CD4-positive, alpha-beta memory T cell (primary cell): ENCODE measurements at regions not wholly inside any gene's neighbourhood (a gene's known extent, or its start where the extent isn't known, plus 50 kb on each side); places are given as distances from the start of the nearest gene placed in this dataset.
"Not testable (repeated sequence)": the region's sequence is repeated elsewhere in the genome, so short reads cannot be mapped to it uniquely, and the experiment has no call there.

Experiments used
- CTCF ChIA-PET: fragments of 350-600 bp; sonication (Branson Sonifier 250); formaldehyde crosslinking; loops from one replicate; lab custom pipeline; 2021; ENCODE audit warnings: inconsistent platforms; ENCODE audit not compliant: partially characterized antibody; lab: Charles Lee
- POLR2A ChIA-PET: fragments of 350-600 bp; sonication (Branson Sonifier 250); formaldehyde crosslinking; loops from one replicate; lab custom pipeline; 2021; ENCODE audit not compliant: partially characterized antibody; lab: Charles Lee
- DNase-seq, 5 donors: peaks; one replicate each; pipeline versions ENCODE4 v3.0.0 to v3.0.0-alpha.2; 2020 to 2022; ENCODE audit warnings: mixed read lengths in 1 of 5
- H3K27ac ChIP-seq: one replicate; pipeline ENCODE4 v1.7.0; 2013; ENCODE audit warnings: low read depth, low read length
- H3K27me3 ChIP-seq: 2 replicates; pipeline ENCODE4 v1.7.0; 2013; ENCODE audit warnings: mild to moderate bottlenecking, low read length, moderate library complexity; ENCODE audit not compliant: insufficient read depth
- H3K36me3 ChIP-seq: 2 replicates; pipeline ENCODE4 v1.7.0; 2013; ENCODE audit warnings: mild to moderate bottlenecking, low read length, moderate library complexity; ENCODE audit not compliant: insufficient read depth
- H3K4me1 ChIP-seq: 2 replicates; pipeline ENCODE4 v1.7.0; 2013; ENCODE audit warnings: mild to moderate bottlenecking, low read length, moderate library complexity; ENCODE audit not compliant: insufficient read depth
- H3K4me3 ChIP-seq, 2 donors: one replicate each; pipeline ENCODE4 v1.7.0; 2013; ENCODE audit warnings: low read length in 2 of 2, mild to moderate bottlenecking in 1 of 2
- H3K9me3 ChIP-seq, 2 donors: one replicate each; pipeline ENCODE4 v1.7.0; 2013; ENCODE audit warnings: low read length in 2 of 2, control low read depth in 1 of 2; ENCODE audit not compliant: control insufficient read depth in 1 of 2
- H3K27ac Mint-ChIP-seq, 7 donors: one replicate each; pipeline ENCODE4 v1.8.0; 2020 to 2021; ENCODE audit warnings: mixed read lengths in 7 of 7, mild to moderate bottlenecking in 6 of 7, inconsistent platforms in 3 of 7, moderate library complexity in 3 of 7
- H3K27me3 Mint-ChIP-seq, 2 donors: one replicate each; pipeline ENCODE4 v1.8.0; 2020 to 2021; ENCODE audit warnings: mixed read lengths in 2 of 2
- H3K36me3 Mint-ChIP-seq, 2 donors: one replicate each; pipeline ENCODE4 v1.8.0; 2020 to 2021; ENCODE audit warnings: mixed read lengths in 2 of 2, inconsistent platforms in 1 of 2, mild to moderate bottlenecking in 1 of 2
- H3K4me1 Mint-ChIP-seq, 4 donors: one replicate each; pipeline ENCODE4 v1.8.0; 2020 to 2021; ENCODE audit warnings: mixed read lengths in 4 of 4, mild to moderate bottlenecking in 1 of 4
- H3K4me3 Mint-ChIP-seq, 8 donors: one replicate each; pipeline ENCODE4 v1.8.0; 2020 to 2021; ENCODE audit warnings: mixed read lengths in 8 of 8, mild to moderate bottlenecking in 7 of 8, moderate library complexity in 6 of 8, inconsistent platforms in 3 of 8
- H3K9me3 Mint-ChIP-seq, 8 donors: one replicate each; pipeline ENCODE4 v1.8.0; 2020 to 2021; ENCODE audit warnings: mixed read lengths in 8 of 8, mild to moderate bottlenecking in 5 of 8, inconsistent platforms in 3 of 8, moderate library complexity in 1 of 8
- intact Hi-C: fragments of 100-400 bp; cut with micrococcal nuclease; formaldehyde crosslinking; loops from one replicate; pipeline ENCODE4 v1.15.1; 2023

DNA sequence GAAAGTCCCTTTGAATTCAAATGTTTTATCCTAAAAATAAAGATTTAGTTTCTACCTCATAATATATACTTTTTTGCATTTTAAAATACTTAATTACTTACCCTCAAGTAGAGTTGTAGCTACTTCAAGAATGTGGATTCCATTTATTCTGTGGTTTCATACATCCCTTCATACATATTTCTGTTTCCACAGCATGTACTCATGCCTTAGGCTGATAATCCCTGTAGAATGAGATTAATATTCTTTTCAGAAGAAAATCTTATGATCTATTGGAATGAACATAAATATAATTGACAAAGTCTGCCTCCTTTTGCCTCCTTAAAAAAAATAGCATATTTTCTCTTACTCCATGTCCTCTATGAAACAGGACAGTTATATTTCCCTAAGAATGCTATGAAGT lies 465.7 kb downstream of the DTWD2 start:
- Mint-ChIP-seq H3K4me1 (no peaks in the 10 kb centered on the region), H3K27ac (no peak overlapping the region), H3K27me3 (no peaks in the 10 kb centered on the region), H3K9me3 (peaks cover 0 to under 1% (median 0%) of the 10 kb centered on the region in 8 donors), H3K36me3 (no peaks in the 10 kb centered on the region), H3K4me3 (no peak overlapping the region)
- H3K27ac ChIP-seq = no peak overlapping the region
- CTCF ChIA-PET = no interaction called here
- POLR2A ChIA-PET = no interaction called here
- intact Hi-C loops = no loop called here
- no peak for DNase-seq
- H3K4me1 ChIP-seq = no peaks in the 10 kb centered on the region
- no peaks in the 10 kb centered on the region for H3K36me3 ChIP-seq
- H3K27me3 ChIP-seq = no peaks in the 10 kb centered on the region
- H3K4me3 ChIP-seq = no peak overlapping the region
- H3K9me3 ChIP-seq = no peaks in the 10 kb centered on the region

DNA sequence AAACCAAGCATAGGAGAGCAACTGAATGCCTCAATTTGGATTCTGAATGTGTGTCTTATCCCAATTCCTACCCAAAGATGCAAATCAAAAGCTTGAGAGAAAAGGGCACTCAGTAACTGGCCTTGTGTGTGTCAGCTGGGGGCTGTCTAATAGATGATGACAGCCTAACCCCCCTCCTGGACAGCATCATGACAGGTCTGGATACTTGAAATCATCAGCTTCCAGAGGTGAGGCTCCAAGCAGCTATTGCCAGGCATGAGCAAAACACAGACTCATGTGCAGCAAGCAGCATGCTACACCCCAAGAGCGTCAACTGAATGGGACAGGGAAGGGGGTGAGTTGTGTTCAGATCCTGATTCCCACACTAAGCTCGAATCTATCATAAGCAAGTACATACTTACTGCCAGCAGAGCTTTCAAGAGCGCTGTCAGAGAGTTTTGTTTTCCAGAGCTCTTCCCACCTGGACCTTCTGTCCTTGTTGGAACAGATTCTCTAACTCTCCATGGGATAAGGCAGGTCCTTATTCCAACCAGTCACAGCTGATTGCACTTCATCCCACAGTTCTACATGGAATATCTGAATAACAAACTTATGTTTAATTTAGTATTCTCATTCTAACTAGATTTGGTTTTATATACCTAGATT lies 467.5 kb downstream of the DTWD2 start:
- Histone ChIP-seq H3K4me3 (no peak overlapping the region), H3K4me1 (no peaks in the 10 kb centered on the region), H3K27me3 (no peaks in the 10 kb centered on the region), H3K27ac (no peak overlapping the region), H3K9me3 (no peaks in the 10 kb centered on the region), H3K36me3 (no peaks in the 10 kb centered on the region)
- no peaks in the 10 kb centered on the region for H3K36me3 Mint-ChIP-seq
- no peak overlapping the region for H3K27ac Mint-ChIP-seq
- intact Hi-C loops = no loop called here
- peaks cover 0 to 1% (median 0%) of the 10 kb centered on the region in 8 donors for H3K9me3 Mint-ChIP-seq
- no peaks in the 10 kb centered on the region for H3K4me1 Mint-ChIP-seq
- ChIA-PET CTCF (interaction anchor here (1.2 kb wide), 1 partner anchor 11 kb away, joined by 4 read pairs; no protein-coding TSS in a partner anchor), POLR2A (no interaction called here)
- no peaks in the 10 kb centered on the region for H3K27me3 Mint-ChIP-seq
- no peak for DNase-seq
- H3K4me3 Mint-ChIP-seq = no peak overlapping the region

DNA sequence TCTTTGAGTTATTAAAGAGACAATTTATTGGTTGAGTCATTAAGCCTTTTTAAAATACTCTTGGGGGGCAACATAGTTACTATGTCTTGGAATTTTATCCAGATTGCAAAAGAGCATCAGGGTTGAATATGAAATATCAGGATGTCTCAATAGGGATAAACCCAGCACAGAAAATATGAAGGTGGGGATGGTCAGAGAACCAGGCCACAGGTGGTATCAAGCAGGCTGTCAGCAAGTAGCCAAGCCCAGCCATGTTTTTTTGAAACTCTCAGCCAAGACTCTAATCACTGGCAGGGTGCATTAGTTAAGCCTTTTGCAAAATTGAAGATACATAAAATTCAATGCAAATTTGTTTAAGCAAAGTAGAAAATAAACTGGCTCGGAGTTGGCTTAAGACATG lies 468.9 kb downstream of the DTWD2 start:
- Mint-ChIP-seq H3K36me3 (no peaks in the 10 kb centered on the region), H3K27ac (no peak overlapping the region), H3K4me1 (no peaks in the 10 kb centered on the region), H3K27me3 (no peaks in the 10 kb centered on the region), H3K4me3 (no peak overlapping the region), H3K9me3 (peaks cover 0 to 2% (median 0%) of the 10 kb centered on the region in 8 donors)
- Histone ChIP-seq H3K27me3 (no peaks in the 10 kb centered on the region), H3K4me3 (no peak overlapping the region), H3K36me3 (no peaks in the 10 kb centered on the region), H3K27ac (no peak overlapping the region), H3K4me1 (no peaks in the 10 kb centered on the region), H3K9me3 (no peaks in the 10 kb centered on the region)
- ChIA-PET POLR2A (no interaction called here), CTCF (no interaction called here)
- intact Hi-C loops = no loop called here
- no peak for DNase-seq

DNA sequence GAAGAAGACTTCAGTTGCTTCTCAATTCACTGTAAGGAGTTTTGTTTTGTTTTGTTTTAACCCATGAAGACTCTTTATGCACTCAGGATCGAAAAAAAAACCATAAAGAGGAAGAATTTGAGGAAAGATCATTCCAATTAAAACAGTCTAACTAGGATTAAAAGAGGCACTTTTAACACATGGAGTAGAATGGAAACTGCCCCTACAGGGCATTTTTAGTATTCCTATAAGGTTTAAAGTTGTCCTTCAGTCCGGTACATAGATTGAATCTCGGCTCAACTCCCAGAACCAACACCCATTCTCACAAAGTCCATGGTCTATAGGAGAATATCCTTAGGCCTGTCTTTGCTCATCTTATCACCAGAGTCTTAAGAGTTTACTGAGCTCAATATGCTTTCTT lies 469.6 kb downstream of the DTWD2 start:
- Mint-ChIP-seq H3K27me3 (no peaks in the 10 kb centered on the region), H3K4me3 (no peak overlapping the region), H3K9me3 (peaks cover 0 to 2% (median 0%) of the 10 kb centered on the region in 8 donors), H3K27ac (no peak overlapping the region), H3K36me3 (no peaks in the 10 kb centered on the region), H3K4me1 (no peaks in the 10 kb centered on the region)
- H3K36me3 ChIP-seq = no peaks in the 10 kb centered on the region
- no peak overlapping the region for H3K27ac ChIP-seq
- H3K4me3 ChIP-seq = no peak overlapping the region
- ChIA-PET CTCF (no interaction called here), POLR2A (no interaction called here)
- no peaks in the 10 kb centered on the region for H3K4me1 ChIP-seq
- H3K9me3 ChIP-seq = no peaks in the 10 kb centered on the region
- no peaks in the 10 kb centered on the region for H3K27me3 ChIP-seq
- DNase-seq = no peak
- intact Hi-C loops = no loop called here

DNA sequence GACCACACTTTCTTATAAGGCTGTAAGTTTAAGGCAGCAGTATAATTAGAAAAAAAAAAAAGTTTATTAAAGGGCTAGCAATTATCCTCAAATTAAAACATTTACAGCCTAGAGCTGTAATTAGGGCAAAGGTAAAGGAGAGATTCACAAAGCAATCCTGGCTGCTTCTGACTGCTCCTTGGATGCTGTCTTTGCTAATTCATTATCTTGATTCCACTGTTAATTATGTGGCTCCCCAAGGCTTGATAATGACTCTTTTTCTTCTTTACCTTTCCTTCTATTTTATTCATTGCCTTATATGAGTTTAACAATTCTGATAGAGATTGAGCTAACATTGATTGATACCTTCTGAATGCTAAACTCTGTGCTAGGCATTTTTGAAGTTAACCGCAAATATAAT lies 476.5 kb downstream of the DTWD2 start:
- intact Hi-C loops = no loop called here
- Mint-ChIP-seq H3K36me3 (no peaks in the 10 kb centered on the region), H3K4me3 (no peak overlapping the region), H3K27ac (no peak overlapping the region), H3K27me3 (peaks cover 0 to 1% of the 10 kb centered on the region in 2 donors), H3K9me3 (peaks cover 0 to 4% (median under 1%) of the 10 kb centered on the region in 8 donors), H3K4me1 (no peaks in the 10 kb centered on the region)
- Histone ChIP-seq H3K4me3 (no peak overlapping the region), H3K9me3 (no peaks in the 10 kb centered on the region), H3K27me3 (no peaks in the 10 kb centered on the region), H3K4me1 (no peaks in the 10 kb centered on the region), H3K36me3 (no peaks in the 10 kb centered on the region), H3K27ac (no peak overlapping the region)
- no peak for DNase-seq
- POLR2A ChIA-PET = no interaction called here
- CTCF ChIA-PET = no interaction called here

DNA sequence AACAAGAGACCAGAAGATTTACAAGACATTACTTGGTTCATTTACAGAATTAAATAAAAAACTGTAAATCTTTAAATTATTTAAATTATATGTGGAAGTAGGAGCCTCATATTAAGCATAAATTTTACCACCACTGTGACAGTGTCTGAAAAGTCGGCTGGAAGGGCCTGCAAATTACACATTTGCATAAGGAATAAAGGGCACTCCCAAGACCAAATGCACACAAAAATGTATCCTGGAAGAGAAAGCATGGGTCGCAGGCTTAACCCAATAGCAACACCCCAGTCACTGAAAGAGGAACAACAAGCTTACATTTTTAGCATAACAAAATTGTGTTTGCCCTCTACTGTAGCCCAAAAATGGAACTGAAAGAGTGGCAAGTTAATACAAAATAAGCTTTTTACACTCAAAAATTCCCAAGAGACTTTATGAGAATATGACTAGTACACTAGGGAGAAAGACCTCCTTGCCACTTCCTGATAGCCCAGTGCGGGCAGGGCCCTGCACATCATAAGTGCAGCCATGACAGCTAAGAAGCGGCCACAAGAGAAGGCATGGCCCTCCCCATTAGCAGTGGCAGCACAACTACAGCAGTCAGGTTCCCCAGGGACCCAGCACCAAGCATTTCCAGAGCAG lies 482.0 kb downstream of the DTWD2 start:
- peaks cover 1 to 23% (median 9%) of the 10 kb centered on the region in 8 donors for H3K9me3 Mint-ChIP-seq
- intact Hi-C loops = no loop called here

DNA sequence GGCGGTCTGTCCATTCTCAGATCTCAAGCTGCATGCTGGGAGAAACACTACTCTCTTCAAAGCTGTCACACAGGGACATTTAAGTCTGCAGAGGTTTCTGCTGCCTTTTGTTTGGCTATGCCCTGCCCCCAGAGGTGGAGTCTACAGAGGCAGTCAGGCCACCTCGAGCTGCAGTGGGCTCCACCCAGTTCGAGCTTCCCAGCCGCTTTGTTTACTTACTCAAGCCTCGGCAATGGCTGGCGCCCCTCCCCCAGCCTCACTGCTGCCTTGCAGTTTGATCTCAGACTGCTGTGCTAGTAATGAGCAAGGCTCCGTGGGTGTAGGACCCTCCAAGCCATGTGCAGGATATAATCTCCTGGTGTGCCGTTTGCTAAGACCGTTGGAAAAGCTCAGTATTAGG lies 486.1 kb downstream of the DTWD2 start:
- DNase-seq, H3K27ac ChIP-seq, POLR2A ChIA-PET, H3K4me3 ChIP-seq, intact Hi-C loops, H3K4me3 Mint-ChIP-seq, H3K9me3 ChIP-seq, H3K4me1 Mint-ChIP-seq, H3K36me3 Mint-ChIP-seq, H3K4me1 ChIP-seq, H3K27me3 ChIP-seq, H3K36me3 ChIP-seq, H3K27me3 Mint-ChIP-seq, H3K27ac Mint-ChIP-seq, CTCF ChIA-PET: not testable (repeated sequence)
- H3K9me3 Mint-ChIP-seq = peaks cover 1 to 30% (median 12%) of the 10 kb centered on the region in 8 donors

More for the DNA sequence above, 482.0 kb downstream of the DTWD2 start:
- no peaks in the 10 kb centered on the region for H3K4me1 ChIP-seq
- DNase-seq = no peak
- Mint-ChIP-seq H3K27me3 (peaks cover 0 to 1% of the 10 kb centered on the region in 2 donors), H3K4me1 (no peaks in the 10 kb centered on the region), H3K27ac (no peak overlapping the region), H3K4me3 (no peak overlapping the region), H3K36me3 (no peaks in the 10 kb centered on the region)
- no peak overlapping the region for H3K4me3 ChIP-seq
- no peaks in the 10 kb centered on the region for H3K36me3 ChIP-seq
- POLR2A ChIA-PET = no interaction called here
- H3K27ac ChIP-seq = no peak overlapping the region
- CTCF ChIA-PET = no interaction called here
- no peaks in the 10 kb centered on the region for H3K9me3 ChIP-seq
- no peaks in the 10 kb centered on the region for H3K27me3 ChIP-seq
